GM19328 (cell line): ENCODE measurements at regions not wholly inside any gene's neighbourhood (a gene's known extent, or its start where the extent isn't known, plus 50 kb on each side); places are given as distances from the start of the nearest gene placed in this dataset.
"Not testable (repeated sequence)": the region's sequence is repeated elsewhere in the genome, so short reads cannot be mapped to it uniquely, and the experiment has no call there.

Experiments used
- ATAC-seq: cut with Tn5 transposase; IDR thresholded peaks from one replicate; pipeline ENCODE4 v1.9.1; 2021; ENCODE audit warnings: mild to moderate bottlenecking, moderate library complexity; ENCODE audit not compliant: unreplicated experiment

DNA sequence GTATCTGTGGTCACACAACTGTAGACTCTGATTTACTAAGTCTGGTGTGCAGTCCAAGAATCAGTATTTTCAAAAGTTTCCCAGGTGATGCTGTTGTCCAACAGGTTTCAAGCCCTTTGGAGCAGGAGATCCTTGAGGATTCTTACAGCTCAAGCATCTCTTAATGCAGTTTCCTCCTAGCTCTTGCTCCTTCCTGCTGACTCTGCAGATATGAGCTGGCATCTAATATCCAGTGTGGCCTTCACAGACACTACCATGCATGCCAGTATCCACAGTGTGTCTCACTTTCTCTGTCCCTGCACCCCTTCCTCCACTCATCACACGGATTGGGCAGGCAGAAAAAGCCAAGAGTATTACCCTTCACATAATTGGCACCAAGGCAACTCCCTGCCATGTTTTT, 182.2 kb upstream of the TNC start:
- ATAC-seq: no peak

DNA sequence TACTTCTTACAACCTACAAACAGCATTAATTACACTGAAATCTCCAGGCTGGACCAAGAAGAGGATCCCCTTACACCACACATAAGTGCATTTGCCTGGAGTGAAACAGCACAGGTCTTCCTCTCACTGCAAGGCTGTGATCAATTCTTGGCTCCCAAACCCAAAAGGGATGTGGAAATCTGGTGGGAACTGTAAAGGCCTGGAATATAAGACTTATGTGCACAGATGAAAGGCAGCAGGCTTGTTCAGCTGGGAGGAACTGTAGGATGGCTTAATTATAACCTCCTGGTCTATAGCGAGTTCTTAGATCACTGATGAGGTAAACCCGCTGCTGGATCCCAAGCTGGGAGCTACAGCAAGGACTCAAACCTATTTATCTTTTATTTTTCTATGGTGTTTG, 182.9 kb upstream of the TNC start:
- ATAC-seq: no peak

DNA sequence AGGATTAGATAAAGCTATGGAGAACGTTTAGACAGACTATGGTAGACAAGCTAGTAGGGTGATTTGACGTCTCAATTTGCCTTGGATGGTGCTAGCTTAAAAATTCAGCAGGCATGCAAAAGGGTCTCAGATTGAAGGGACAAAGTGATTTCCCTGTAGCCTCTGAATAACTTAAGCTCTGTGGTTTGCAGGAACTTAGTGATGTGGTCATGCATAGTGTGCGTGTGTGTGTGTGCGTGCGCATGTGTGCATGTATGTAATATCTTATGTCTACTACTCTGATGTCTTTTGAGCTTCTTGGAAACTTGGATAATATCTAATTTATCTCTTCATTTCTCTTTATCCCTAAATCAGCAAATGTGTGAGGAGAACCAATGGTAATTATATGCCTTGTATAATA, 183.6 kb upstream of the TNC start:
- no peak for ATAC-seq

DNA sequence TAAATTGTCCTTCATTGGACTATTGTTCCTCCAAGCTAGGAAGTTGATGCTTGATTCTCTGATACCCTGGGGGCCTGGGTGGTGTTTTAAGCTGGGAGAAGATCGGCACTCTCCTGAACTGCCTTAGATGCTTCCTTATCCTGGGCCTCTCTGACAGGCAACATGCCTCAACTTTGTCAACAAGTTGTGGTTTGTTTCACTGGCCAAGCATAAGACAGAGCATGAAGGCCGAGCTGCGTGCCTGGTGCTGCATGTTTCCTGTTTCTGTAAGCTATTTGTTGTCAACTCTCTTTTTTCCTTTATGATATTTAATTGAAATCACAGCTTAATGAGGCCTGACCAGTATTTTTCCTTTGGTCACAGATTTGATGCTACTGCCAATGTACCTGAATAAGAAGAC, 187.6 kb upstream of the TNC start:
- ATAC-seq: no peak

DNA sequence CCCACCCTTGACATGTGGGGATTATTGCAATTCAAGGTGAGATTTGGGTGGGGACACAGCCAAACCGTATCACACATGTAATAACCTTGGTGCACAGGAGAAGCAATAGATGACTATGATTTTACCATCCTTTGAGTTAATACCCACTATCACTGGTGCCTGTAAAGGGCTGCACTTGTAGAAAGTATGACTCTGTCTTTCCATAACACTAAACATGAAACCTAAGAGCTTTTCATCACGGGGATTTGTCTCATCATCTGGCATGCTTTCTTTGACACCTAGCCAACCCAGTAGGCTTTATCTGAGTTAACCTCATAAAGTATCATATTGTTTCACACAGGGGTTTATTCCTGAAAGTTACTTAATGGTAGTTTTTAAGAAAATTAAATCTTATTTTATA, 188.9 kb upstream of the TNC start:
- no peak for ATAC-seq

DNA sequence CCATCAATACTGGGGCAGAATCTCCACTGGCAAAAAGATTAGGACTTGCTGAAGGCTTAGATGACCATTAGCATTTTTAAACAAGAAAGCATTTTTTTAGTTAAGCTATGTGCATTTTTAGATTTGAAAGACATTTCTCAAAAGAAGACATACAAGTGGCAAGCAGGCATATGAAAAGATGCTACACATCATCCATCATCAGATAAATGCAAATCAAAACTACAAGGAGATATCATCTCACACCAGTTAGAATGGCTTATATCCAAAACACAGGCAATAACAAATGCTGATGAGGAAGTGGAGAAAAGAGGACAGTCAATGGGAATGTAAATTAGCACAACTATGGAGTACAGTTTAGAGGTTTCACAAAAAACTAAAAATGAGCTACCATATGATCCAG, 195.6 kb upstream of the TNC start:
- ATAC-seq: no peak

DNA sequence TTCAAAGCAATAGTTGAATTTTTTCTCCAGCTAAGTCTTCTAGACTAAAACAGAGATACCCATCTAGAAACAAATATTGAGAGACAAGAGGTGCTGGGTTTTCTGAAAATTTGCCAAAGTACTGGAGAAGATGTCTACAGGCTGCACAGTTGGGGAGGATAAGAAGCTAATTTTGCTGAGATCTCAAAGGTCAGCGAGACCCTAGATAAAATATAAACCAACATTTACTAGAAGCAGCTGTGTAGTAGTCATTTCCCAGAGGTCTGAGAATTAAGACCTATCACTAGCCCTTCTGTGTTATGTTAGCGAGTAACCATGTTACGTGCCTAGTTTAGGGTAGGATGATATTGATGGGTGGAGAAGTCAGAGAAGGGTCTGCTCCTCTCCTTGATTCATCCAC, 208.5 kb upstream of the TNC start:
- ATAC-seq: no peak

DNA sequence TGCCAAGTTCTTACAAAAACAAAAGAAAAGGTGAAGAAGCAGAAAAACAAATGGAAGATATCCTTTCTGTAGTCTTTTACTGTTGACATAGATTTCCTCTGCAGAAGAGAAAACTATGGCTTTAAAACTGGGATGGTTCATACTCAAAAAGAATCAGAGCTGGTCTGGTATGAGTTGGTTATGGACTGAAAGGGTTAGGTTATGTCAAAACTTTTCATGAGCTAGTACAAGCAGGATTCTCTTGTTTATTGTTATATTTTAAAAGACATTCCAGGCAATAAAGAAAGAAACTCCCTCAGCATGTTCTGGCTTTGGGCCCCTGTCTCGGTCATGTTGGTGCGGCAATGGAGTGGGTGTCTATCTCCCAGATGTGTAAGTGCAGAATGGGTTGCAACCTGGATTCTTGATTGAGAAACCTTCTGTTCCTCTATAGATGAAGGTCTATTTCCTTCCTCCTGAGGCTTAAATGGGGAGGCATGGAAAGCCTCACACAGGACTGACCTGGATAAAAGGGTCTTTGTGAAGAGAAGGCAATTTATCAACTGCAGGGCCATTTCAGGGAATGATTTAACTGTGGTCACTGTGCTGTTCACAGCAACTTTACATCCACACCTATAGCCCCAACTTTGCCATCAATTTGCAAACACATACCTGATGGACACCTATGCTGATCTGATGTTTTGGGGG, 209.6 kb upstream of the TNC start:
- ATAC-seq: no peak

DNA sequence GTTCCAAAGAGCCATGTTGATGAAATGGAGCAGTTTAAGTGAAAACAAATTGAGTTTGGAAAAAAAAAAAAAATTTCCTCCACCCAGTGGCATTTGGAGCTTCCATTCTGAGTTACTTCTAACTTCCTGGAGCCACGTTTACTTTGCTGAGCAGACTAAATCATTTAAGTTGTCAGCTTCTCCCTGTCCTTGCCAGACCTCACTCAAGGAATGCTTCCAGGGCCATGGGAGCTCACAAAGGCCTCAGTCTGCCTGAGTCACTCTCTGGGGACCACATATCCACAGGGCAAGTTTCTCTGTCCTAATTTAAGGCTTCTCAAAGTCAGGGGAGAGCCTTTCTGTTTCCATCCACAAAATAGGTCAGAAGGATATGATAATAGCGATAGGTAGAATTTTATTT, 210.3 kb upstream of the TNC start:
- ATAC-seq: no peak

DNA sequence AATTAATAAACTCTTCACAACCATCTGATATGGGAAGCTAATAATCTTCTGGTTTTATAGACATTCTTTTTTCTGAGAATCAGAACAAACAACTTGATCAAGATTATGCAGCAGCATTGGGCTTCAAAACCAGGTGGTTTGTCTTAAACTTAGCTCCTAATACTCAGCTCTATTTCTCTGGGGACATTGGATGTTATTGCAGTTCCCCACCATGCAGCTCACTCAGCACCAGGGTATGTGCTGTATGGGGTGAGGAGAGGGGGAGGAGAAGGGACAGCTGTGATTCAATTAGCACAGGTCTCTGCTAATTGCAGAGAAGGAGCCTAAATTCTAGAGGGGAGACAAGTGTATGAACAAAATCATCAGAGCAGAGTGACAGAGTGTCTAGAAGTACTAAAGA, 210.7 kb upstream of the TNC start:
- ATAC-seq: no peak

DNA sequence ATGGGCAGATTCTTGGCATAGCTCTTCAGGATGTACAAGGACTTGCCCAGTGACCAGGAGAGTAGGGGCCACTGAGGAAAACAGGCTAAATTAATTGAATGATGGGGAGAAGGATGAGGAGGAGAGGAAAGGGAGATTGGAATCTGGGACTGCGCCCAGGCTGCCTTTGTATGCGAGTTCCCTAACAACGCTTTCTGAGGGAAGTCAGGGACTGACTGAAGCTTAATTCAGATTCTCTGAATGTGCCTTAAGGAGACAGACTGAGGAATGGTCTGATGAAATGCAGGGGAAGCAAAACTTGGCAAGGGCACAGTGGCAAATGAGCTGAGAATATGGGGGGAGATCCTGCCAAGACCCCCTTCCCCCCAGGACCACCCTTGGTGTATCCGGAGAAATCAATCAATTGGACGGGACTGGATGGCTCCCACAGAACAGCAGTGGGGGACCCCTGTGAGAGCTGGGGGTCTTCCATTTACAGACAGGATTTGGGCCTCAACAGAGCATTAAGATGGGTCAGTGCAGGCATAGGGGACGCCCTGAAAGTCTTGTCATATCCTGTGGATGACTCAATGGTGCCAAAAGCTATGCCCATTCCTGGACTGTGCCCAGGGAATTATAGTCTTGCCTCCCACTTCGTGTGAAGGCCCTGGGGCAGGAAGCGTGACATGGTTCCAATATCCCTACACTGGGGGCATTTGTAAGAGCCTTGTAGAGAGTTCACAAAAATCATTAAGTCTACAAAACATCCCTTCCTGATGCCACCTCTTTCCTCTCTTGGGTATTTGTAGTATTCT, 215.5 kb upstream of the TNC start:
- ATAC-seq: no peak

DNA sequence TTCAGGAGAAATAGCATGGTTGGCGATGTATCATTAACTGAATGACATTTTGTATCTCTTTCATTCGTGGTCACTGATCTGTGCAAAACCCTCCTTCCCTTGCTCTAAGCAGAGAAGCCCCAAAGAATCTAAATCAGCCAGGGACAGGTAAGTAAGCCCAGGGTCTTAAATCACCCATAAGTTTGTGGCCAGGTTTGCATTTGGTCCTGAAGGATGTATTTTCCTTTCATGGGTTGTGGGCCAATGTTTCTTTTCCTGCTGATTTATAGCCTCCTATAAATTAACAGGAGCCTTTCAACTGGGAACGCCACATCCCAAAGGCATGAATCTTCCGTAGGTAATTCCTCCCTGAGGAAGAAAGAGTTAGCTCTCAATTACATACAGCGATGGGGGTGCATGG, 217.5 kb upstream of the TNC start:
- no peak for ATAC-seq

DNA sequence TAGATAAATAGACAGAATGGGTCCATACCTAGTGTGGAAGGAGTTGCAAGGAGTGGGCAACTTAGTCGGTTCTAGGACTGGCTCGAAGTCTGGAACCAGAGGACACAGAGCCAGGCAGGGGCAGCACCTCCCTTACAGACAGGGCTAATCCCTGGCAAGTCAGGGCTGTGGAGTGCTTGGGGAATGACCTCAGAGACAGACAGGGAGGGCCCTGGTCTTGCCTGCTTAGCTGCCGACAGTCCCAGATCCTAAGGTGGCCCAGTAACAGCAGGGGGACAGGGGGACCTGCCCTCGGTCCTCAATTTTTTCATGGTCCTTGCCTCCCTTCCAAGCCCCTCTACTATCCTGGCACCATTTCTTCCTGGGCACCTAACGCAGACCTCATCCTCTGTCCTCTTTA, 222.4 kb upstream of the TNC start:
- no peak for ATAC-seq

DNA sequence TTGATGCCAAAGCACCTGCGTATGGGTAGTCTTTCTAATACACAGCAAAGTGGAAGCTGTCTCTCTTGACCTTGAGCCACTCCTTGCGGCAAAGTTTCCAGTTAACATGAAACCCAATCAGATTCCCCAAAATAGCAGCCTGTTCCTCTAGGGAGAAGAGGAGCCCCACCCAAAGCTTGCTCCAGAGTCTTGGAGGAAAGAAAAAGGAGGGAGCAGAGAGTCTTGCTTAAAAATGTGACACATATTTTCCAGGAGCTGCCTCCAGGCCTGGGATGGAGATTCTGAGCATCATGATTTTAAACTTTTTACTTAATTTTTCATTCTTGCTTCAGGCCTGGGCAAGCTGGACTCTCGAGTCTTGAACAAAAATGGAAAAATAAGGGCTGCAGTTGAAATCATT, 223.5 kb upstream of the TNC start:
- ATAC-seq: no peak

DNA sequence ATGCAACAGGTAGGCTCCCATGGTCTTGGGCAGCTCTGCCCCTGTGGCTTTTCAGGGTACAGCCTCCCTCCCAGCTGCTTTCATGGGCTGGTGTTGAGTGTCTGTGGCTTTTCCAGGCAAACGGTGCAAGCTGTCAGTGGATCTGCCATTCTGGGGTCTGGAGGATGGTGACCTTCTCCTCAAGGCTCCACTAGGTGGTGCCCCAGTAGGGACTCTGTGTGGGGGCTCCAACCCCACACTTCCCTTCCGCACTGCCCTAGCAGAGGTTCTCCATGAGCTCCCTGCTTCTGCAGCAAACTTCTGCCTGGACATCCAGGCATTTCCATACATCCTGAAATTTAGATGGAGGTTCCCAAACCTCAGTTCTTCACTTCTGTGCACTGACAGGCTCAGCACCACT, 229.8 kb upstream of the TNC start:
- not testable (repeated sequence) for ATAC-seq

DNA sequence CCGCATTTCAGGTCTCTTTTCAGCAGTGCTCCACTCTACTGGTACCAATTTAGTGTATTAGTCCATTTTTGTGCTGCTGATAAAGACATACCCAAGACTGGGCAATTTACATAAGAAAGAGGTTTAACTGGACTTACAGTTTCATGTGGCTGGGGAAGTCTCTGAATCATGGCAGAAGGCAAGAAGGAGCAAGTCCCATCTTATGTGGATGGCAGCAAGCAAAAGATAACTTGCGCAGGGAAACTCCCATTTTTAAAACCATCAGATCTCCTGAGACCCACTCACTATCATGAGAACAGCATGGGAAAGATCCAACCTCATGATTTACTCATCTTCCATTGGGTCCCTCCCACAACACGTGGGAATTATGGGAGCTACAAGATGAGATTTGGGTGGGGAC, 231.0 kb upstream of the TNC start:
- ATAC-seq: not testable (repeated sequence)

DNA sequence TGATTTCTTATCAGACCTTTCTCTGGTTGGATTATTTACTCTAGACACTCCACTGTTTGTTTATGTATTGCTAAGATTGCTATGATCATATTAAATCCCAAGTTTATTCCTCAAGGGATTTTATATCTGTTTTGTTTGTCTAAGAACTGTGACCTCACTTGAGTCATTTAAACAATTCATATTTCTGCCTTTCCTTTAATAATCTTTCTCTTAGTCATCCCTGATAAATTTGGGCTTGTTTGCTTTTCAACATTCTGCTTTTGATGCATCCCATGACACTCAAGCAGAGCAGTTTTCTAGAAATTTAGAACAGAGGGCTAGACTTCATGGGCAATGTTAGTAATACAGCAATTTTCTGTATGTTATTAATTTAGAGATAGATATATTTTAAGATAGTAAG, 231.6 kb upstream of the TNC start:
- no peak for ATAC-seq

DNA sequence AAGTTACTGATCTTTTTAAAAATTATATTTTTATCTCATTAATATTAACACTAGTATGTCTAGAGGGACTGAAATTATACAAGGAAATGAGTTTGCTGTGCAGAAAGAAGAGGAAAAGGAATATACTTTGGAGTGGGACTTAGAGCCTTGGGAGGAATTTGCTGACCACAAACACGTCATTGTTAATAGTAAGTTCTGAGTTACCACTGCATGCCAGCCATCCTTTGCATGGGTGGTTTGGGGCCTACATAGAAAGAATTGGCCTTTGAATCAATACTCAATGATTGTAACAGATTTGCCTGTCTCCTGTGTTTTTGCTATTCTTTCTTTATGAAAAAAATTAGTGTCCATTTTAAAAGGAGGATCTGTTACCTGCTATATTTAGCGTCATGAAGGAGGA, 232.6 kb upstream of the TNC start:
- ATAC-seq: no peak

DNA sequence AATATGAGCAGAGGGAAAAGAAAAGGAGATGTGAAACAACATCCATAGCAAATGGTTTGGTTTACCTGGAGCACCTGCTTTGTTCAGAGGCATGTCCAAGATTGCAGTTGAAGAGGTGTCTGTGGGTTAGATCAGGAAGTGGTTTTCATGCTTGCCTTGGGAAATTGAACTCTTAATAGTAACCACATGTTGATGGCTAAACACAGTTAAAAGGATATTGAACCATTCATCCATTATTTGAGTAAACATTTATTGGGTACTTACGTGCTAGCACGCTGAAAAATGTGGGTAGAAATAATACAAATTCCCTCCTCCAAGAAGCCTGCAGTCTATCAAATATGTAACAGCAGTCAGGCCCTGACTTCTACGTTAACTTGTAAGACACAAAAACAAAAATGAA, 235.7 kb upstream of the TNC start:
- no peak for ATAC-seq

DNA sequence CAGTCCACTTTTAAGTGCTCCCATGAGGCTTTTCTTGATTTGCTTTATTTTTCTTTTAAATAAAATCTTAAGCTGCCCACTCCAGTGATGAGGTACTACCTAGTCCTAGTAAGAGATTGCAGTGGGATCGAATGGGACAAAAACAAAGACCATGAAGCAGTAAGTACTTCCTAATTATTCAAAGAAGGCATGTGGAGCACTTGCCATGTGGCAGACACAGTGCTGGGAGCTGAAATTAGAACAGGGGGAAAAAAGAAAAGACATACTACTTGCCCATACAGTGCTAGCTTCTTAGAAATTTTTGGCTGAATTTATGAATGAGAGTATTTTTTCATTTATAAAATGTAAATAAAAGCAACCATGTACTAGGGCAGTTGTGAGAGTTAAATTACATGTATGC, 239.9 kb upstream of the TNC start:
- no peak for ATAC-seq

DNA sequence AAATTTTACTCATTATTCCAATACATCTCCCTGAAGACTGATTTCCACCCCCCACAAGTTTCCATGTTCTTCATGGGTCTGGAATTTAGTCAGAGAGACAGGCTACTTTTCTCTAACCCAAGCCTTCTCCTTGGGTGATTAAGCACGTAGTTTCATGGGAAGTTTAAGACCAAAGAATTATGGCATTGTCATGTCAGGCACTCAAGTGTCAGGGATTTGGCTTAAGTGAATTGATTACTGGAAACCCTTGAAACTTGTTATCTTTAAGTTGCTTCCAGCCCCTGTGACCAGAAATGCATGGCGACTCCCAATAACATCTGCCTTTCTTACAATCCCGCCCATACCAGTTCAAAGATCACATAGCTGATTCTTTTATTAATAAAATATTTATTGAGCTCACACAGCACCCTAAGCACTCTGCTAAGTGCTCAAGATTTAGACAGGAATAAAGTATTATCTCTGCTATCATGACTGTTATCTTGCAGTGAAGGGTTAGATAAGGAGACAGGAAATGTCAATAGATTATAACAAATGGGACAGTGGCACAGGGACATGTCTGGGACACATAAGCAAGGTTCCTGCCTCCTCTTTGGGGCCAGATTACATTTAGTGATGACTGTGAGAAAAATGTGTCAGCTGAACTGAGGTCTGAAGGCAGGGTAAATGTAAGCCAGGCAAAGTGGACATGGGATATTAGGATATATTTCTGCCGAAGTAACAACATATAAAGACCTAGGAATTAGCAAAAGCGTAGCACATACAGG, 241.2 kb upstream of the TNC start:
- ATAC-seq: no peak

DNA sequence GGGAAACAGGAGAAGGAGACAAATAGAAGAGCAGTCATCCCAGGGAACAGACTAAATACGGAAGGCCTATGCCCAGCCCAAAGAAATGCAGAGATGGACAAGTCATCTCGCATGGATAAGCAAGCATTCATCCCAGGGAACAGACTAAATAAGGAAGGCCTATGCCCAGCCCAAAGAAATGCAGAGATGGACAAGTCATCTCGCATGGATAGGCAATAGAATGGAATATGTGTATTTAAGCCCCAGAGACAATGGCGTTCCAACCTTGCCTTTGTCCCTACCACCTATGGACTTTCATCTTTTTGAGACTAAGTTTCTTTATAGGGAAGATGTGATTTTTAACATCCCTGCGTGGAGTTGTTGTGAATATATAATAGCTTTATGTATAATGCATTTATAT, 242.2 kb upstream of the TNC start:
- no peak for ATAC-seq
